Fibroblast of lung (primary cell): ENCODE measurements at regions not wholly inside any gene's neighbourhood (a gene's known extent, or its start where the extent isn't known, plus 50 kb on each side); places are given as distances from the start of the nearest gene placed in this dataset.

Source experiments
- DNase-seq, 2 donors: peaks; one replicate each; pipeline versions ENCODE4 v3.0.0 to v3.0.0-alpha.2; 2010; ENCODE audit warnings: low read depth in 2 of 2
- H2AFZ ChIP-seq: 2 replicates; pipeline ENCODE4 v1.5.1; 2012; ENCODE audit warnings: low read length, control low read depth, inconsistent platforms
- H3K27ac ChIP-seq: 2 replicates; pipeline ENCODE4 v1.5.1; 2011; ENCODE audit warnings: low read length, control low read depth; ENCODE audit not compliant: insufficient read depth
- H3K27me3 ChIP-seq: 2 replicates; pipeline ENCODE4 v1.5.1; 2011; ENCODE audit warnings: mild to moderate bottlenecking, low read length; ENCODE audit not compliant: control insufficient read depth, insufficient read depth
- H3K36me3 ChIP-seq: 2 replicates; pipeline ENCODE4 v1.5.1; 2011; ENCODE audit warnings: low read length; ENCODE audit not compliant: control insufficient read depth, insufficient read depth
- H3K4me1 ChIP-seq: 2 replicates; pipeline ENCODE4 v1.5.1; 2011; ENCODE audit warnings: low read length; ENCODE audit not compliant: control insufficient read depth, insufficient read depth; ENCODE audit errors: extremely low read depth
- H3K4me2 ChIP-seq: 2 replicates; pipeline ENCODE4 v1.5.1; 2011; ENCODE audit warnings: low read length, control low read depth; ENCODE audit not compliant: insufficient read depth; ENCODE audit errors: extremely low read depth
- H3K4me3 ChIP-seq, 4 experiments: fragments of 200-600 bp in 1 of 4; sonication (generic) in 1 of 4; replicated peaks in 1 of 4; 2 replicates each; pipeline ENCODE4 v1.5.1; 2011 to 2016; ENCODE audit warnings: low read length in 4 of 4, low read depth in 3 of 4, mild to moderate bottlenecking in 3 of 4, control low read depth in 2 of 4, inconsistent platforms in 1 of 4, mixed read lengths in 1 of 4; ENCODE audit not compliant: insufficient read depth in 1 of 4; ENCODE audit errors: control extremely low read depth in 1 of 4
- H3K79me2 ChIP-seq: 2 replicates; pipeline ENCODE4 v1.5.1; 2012; ENCODE audit warnings: mild to moderate bottlenecking, low read length, inconsistent platforms; ENCODE audit not compliant: control insufficient read depth, insufficient read depth
- H3K9ac ChIP-seq: 2 replicates; pipeline ENCODE4 v1.5.1; 2011; ENCODE audit warnings: mild to moderate bottlenecking, low read length, control low read depth; ENCODE audit not compliant: insufficient read depth
- H3K9me3 ChIP-seq: 2 replicates; pipeline ENCODE4 v1.5.1; 2012; ENCODE audit warnings: low read depth, low read length; ENCODE audit not compliant: control insufficient read depth, insufficient read depth
- H4K20me1 ChIP-seq: 2 replicates; pipeline ENCODE4 v1.5.1; 2011; ENCODE audit warnings: low read length; ENCODE audit not compliant: control insufficient read depth, insufficient read depth; ENCODE audit errors: extremely low read depth
- EZH2 ChIP-seq: IDR thresholded peaks from 2 replicates; pipeline ENCODE4 v1.5.1; 2012; ENCODE audit warnings: low read length, control low read depth, mild to moderate bottlenecking; ENCODE audit errors: missing control alignments
- TF ChIP-seq, protein P1 (sequence below), 2 donors: IDR thresholded peaks in 1 of 2; conservative IDR thresholded peaks in 1 of 2; 1 replicate in 1 of 2; 2 replicates in 1 of 2; pipeline ENCODE4 v1.5.1; 2011 to 2012; ENCODE audit warnings: low read length in 2 of 2, control low read depth in 1 of 2, inconsistent platforms in 1 of 2, low read depth in 1 of 2, mild to moderate bottlenecking in 1 of 2

GRCh38 chr14:29235991-29236390, 469.4 kb downstream of the FOXG1 start:
- Histone ChIP-seq H3K9me3 (no peaks in the 10 kb centered on the region), H4K20me1 (no peaks in the 10 kb centered on the region), H3K79me2 (no peaks in the 10 kb centered on the region), H3K4me2 (peak overlapping the region; percentile 21), H3K27me3 (no peaks in the 10 kb centered on the region), H2AFZ (no peak overlapping the region), H3K9ac (no peak overlapping the region), H3K4me3 (no peak overlapping the region), H3K27ac (peak overlapping the region; percentile 72), H3K36me3 (no peaks in the 10 kb centered on the region), H3K4me1 (peaks cover 11% of the 10 kb centered on the region)
- TF ChIP-seq EZH2: no peak
- TF ChIP-seq, protein P1, sequence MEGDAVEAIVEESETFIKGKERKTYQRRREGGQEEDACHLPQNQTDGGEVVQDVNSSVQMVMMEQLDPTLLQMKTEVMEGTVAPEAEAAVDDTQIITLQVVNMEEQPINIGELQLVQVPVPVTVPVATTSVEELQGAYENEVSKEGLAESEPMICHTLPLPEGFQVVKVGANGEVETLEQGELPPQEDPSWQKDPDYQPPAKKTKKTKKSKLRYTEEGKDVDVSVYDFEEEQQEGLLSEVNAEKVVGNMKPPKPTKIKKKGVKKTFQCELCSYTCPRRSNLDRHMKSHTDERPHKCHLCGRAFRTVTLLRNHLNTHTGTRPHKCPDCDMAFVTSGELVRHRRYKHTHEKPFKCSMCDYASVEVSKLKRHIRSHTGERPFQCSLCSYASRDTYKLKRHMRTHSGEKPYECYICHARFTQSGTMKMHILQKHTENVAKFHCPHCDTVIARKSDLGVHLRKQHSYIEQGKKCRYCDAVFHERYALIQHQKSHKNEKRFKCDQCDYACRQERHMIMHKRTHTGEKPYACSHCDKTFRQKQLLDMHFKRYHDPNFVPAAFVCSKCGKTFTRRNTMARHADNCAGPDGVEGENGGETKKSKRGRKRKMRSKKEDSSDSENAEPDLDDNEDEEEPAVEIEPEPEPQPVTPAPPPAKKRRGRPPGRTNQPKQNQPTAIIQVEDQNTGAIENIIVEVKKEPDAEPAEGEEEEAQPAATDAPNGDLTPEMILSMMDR (conservative IDR thresholded peaks at IDR 0.05 in 1 of 2, IDR thresholded peaks at IDR 0.05 in 1 of 2; ENCODE audit: low read depth in 1 of 2, low read length in 2 of 2): no peak
- peak; percentile 28 to 34 for DNase-seq

GRCh38 chr14:29236401-29236800, 469.8 kb downstream of the FOXG1 start:
- peak overlapping the region in 2 of 4 experiments; percentile 6 to 18 for H3K4me3 ChIP-seq
- no peak overlapping the region for H3K9ac ChIP-seq
- H2AFZ ChIP-seq: no peak overlapping the region
- no peaks in the 10 kb centered on the region for H3K79me2 ChIP-seq
- DNase-seq: no peak
- no peaks in the 10 kb centered on the region for H4K20me1 ChIP-seq
- peaks cover 11% of the 10 kb centered on the region for H3K4me1 ChIP-seq
- TF ChIP-seq, protein P1 (conservative IDR thresholded peaks at IDR 0.05 in 1 of 2, IDR thresholded peaks at IDR 0.05 in 1 of 2; ENCODE audit: low read depth in 1 of 2, low read length in 2 of 2): no peak
- no peak for TF ChIP-seq EZH2
- no peaks in the 10 kb centered on the region for H3K36me3 ChIP-seq
- H3K9me3 ChIP-seq: no peaks in the 10 kb centered on the region
- peak overlapping the region; percentile 72 for H3K27ac ChIP-seq
- no peaks in the 10 kb centered on the region for H3K27me3 ChIP-seq
- H3K4me2 ChIP-seq: peak overlapping the region; percentile 21

GRCh38 chr14:29236848-29237247, 470.3 kb downstream of the FOXG1 start:
- no peaks in the 10 kb centered on the region for H3K36me3 ChIP-seq
- TF ChIP-seq EZH2: no peak
- TF ChIP-seq, protein P1 (conservative IDR thresholded peaks at IDR 0.05 in 1 of 2, IDR thresholded peaks at IDR 0.05 in 1 of 2; ENCODE audit: low read depth in 1 of 2, low read length in 2 of 2): no peak
- H3K4me1 ChIP-seq: peaks cover 11% of the 10 kb centered on the region
- peak overlapping the region; percentile 72 for H3K27ac ChIP-seq
- H2AFZ ChIP-seq: no peak overlapping the region
- no peak overlapping the region for H3K9ac ChIP-seq
- H4K20me1 ChIP-seq: no peaks in the 10 kb centered on the region
- H3K9me3 ChIP-seq: no peaks in the 10 kb centered on the region
- peak overlapping the region; percentile 21 for H3K4me2 ChIP-seq
- peak overlapping the region in 2 of 4 experiments; percentile 6 to 18 for H3K4me3 ChIP-seq
- H3K27me3 ChIP-seq: no peaks in the 10 kb centered on the region
- no peaks in the 10 kb centered on the region for H3K79me2 ChIP-seq
- peak; percentile 86 to 89 for DNase-seq
